GM19043 (cell line): ENCODE measurements at regions not wholly inside any gene's neighbourhood (a gene's known extent, or its start where the extent isn't known, plus 50 kb on each side); places are given as distances from the start of the nearest gene placed in this dataset.

Experiments
- ATAC-seq: cut with Tn5 transposase; IDR thresholded peaks from one replicate; pipeline ENCODE4 v1.9.1; 2021; ENCODE audit warnings: low read depth; ENCODE audit not compliant: unreplicated experiment

DNA sequence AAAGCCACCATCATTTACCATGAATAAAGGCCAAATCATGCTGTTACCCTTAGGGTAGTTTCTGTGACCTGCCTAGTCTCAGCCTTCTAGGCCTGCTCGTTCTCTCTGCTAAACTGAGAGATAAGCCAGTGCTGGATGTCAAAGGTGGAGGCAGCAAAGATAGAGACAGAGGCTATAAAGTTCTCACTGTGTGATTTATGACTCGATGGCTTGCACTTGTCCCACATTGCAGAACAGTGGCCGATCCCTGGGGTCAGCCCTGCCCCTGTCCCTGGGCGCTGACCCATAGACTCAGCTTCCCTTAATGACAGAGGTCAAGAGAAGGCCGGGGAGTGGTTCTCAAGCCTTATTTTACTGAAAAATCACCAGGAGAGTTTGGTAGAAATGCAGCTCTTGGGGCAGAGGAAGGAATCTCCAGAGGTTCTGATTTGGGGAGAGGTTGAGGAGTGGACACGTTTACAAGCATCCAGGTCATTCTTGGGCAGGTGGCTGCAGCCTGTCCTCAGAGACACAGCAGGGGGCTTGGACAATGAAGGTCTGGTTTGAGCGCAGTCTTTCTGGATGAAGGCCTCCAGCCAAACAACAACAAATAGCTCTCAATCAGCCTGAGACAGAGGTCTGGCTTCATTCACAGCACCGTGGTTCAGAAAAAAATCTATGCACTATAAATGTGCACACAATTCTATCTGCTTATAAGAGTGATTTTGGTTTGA lies 143.5 kb downstream of the ACKR3 start:
- no peak for ATAC-seq

DNA sequence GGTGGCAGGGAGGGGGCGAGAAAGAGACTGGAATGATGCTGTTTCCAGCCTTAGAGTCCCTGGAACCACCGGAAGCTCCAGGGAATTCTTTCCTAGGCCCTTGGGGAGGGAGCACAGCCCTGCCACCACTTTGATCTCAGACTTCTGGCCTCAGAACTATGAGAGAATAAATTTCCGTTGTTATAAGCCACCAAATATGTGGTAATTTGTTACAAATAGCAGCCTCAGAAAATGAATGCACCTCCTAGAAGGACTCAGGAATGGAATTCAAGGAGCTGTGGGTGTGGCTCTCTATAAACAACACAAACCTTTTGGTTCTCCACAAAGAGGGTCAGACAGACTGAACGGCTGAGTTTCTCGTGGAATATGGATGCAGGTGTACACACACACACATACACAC lies 144.5 kb downstream of the ACKR3 start:
- no peak for ATAC-seq

DNA sequence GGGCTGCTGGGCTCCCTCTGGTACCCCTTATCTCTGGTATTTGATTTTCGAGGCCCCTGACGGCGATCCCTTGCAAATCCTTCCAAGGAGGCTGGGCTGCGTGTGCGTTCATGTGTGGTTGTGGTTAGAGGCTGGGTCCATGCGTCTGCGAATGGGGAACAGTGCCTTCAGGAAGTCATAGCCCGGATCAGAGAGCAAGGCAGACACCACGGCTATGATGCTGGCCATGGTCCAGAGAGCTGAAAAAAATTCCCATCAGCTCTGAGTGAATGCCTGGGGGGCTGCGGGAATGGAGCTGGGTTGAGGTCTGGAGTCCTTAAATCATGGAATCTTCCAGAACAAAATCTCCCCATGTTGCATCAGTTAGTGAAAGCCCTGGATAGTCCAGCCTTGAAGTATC lies 145.5 kb downstream of the ACKR3 start:
- ATAC-seq, result no peak

DNA sequence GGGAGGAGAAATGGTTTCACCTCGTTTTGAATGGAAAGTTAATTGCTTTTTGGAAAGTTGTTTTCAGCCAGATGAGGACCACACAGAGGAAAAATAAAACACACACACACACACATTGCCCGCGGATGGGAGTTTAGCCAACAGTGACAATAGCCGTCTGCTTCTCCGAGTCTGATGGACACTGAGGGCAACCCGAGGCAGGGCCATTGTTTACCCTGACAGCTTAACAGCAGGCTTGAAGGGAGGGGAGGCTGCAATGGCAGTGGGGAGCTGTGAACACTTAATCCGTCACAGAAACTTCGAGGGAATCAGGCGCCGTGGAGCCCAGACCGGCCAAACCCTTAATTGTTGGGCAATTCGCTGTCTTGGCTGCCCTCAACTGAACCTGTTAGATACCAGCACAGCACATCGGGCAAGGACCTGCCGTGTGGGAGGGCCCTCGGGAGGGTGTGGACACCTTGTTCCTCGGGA lies 145.9 kb downstream of the ACKR3 start:
- no peak for ATAC-seq

DNA sequence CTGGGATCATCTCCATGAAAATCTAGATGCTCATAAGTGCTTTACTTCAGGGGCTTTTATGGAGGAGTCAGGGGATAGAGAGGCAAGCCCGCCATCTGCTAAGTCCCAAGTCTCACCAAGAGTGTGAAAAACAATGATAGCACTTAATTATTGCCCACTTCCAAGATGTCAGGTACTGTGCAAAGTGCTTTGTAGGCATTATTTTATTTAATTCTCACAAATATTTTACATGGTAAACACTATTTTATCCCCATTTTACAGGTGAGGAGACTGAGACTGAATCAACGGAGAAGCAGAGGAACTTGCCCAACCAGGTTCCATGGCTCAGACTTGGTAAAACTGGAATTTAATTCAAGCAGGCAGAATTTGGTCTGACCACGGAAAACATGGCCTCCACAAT lies 147.5 kb downstream of the ACKR3 start:
- ATAC-seq, result no peak

- no peak for ATAC-seq
Measured at GRCh38 chr2:236717729-236718128, 148.1 kb downstream of the ACKR3 start.

- no peak for ATAC-seq
Measured at GRCh38 chr2:236718207-236718992, 148.8 kb downstream of the ACKR3 start.

GRCh38 chr2:236719192-236719635 lies 149.6 kb downstream of the ACKR3 start:
- ATAC-seq, result no peak

GRCh38 chr2:236720974-236721540 lies 151.4 kb downstream of the ACKR3 start:
- no peak for ATAC-seq

DNA sequence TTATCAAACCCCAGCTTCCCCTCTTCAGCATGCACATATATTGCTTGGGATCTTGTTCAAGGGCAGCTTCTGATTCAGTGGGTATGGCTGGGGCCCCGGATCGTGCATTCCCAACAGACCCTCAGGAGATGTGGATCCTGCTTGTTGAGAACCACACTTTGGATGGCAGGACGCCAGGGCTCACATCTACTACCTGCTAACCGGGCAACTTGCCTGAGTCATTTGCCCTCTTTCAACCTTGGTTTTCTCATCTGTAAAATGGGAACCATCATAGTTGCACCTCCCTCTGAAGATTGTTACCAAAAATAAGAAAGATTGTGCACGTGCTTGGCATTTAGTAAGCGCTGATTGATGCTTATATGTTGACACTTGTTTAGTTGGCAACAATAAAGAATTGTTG lies 154.6 kb downstream of the ACKR3 start:
- no peak for ATAC-seq

DNA sequence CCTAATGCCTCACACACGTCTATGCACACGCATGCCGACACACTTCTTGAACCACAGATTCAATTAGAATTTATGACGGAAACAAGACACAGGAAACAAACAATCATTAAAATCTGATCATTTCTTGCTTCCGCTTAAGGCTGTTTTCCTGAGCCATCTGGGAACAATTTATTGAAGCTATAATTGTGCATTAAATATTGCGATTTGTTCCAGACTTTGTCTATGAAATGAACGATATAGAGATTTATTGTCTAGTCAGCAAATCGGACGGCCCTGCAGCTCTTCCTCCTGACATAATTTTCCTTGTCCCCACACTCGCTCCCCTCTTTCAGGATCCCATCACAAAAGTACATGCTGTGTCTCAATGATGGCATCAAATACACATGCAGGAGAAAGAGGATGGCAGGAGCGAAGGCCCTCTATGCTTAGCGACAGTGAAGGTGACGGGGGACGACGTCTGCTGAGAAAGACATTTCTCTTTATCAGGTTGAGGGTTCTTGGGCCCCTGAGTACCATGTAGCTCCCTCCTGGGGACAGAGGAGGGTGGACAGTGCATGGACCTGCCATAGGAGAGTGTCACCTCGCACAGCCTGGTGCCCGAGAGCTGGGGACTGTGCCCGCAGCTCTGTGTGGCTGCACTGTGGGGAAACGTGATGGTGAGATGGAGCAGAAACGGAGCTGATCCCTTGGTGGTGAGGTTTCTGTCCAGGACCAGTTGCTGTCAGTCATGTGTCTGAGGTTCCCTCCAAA lies 157.3 kb downstream of the ACKR3 start:
- no peak for ATAC-seq

GRCh38 chr2:236728916-236729670 lies 159.5 kb downstream of the ACKR3 start:
- no peak for ATAC-seq

GRCh38 chr2:236730393-236730792 lies 160.8 kb downstream of the ACKR3 start:
- ATAC-seq, result no peak

GRCh38 chr2:236731767-236732580 lies 162.3 kb downstream of the ACKR3 start:
- ATAC-seq, result no peak

DNA sequence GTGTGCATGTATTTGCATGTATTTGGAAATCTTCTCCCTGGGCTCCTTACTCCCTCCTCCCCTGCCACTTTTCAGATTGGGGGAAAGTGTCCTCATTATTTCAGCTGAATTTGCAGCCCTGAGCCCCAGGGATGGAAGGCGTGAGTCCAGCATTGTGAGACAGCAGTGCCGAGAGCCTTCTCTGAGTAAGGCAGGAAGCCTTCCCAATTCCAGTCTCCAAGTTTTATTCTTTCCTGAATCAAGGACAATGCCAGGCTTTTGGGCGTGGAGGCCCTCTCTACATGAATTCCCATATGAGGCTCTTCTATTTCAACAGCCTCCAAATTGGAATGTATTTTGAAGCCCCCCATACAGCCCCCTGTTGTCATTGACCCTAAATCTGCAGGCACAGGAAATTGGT lies 163.5 kb downstream of the ACKR3 start:
- ATAC-seq, result no peak

GRCh38 chr2:236735825-236736238 lies 166.2 kb downstream of the ACKR3 start:
- no peak for ATAC-seq

- no peak for ATAC-seq
Measured at GRCh38 chr2:236738030-236738429, 168.4 kb downstream of the ACKR3 start.

DNA sequence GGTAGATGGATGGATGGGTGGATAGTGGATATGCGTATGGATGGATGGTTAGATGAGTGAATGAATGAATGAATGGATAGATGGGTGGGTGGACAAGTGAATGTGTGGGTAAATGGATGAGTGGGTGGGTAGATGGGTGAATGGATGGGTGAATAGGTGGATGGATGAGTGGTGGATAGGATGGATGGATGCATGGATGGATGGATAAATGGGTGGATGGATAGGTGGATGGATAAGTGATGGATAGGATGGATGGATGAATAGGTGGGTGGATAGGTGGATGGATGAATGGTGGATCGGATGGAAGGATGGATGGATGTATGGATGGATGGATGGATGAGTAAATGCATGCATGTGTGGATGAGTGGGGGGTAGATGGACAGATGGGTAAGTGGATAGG lies 169.3 kb downstream of the ACKR3 start:
- no peak for ATAC-seq

DNA sequence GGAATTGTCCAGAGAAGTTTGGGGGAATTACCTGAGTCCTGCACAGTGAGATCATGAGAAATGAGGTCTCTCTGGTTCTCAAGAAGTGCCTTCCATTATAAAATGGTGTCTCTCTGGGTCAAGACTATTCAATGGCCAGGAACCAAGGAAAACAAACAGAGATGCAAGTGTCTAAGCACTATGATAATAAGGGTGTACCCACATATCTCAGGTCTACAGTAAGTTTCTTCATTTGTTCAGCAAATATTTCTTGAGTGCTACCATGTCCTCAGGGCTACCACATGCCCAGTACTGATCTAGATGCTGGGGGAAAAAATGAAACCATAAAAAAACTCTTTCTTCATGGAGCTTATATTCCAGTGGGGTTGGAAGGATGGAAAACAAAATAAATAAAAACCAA lies 170.0 kb downstream of the ACKR3 start:
- ATAC-seq, result no peak
